ENCODE measurements at regions not wholly inside any gene's neighbourhood (a gene's known extent, or its start where the extent isn't known, plus 50 kb on each side); places are given as distances from the start of the nearest gene placed in this dataset.

GRCh38 chr19:28020619-28021258 is 1192.2 kb downstream of the UQCRFS1 start:
- DNase-seq (ENCODE audit: low spot score) (no peak), FAIRE-seq (peak; percentile 66)

GRCh38 chr19:28019901-28020300 is 1193.0 kb downstream of the UQCRFS1 start:
- FAIRE-seq (peak; percentile 86), DNase-seq (ENCODE audit: low spot score) (no peak)

GRCh38 chr19:28019371-28019770 is 1193.6 kb downstream of the UQCRFS1 start:
- DNase-seq (ENCODE audit: low spot score) (no peak), FAIRE-seq (peak; percentile 69)

GRCh38 chr19:28018499-28018898 is 1194.5 kb downstream of the UQCRFS1 start:
- FAIRE-seq (no peak), DNase-seq (ENCODE audit: low spot score) (no peak)

GRCh38 chr19:28014615-28015405 is 1198.1 kb downstream of the UQCRFS1 start:
- DNase-seq (ENCODE audit: low spot score) (no peak), FAIRE-seq (peak; percentile 77)

- DNase-seq (ENCODE audit: low spot score), result no peak
- FAIRE-seq, result peak; percentile 63
These were observed 1200.6 kb downstream of the UQCRFS1 start for GRCh38 chr19:28012361-28012760.

GRCh38 chr19:28010656-28011055 is 1202.3 kb downstream of the UQCRFS1 start:
- FAIRE-seq (no peak), DNase-seq (ENCODE audit: low spot score) (no peak)

GRCh38 chr19:28009696-28010095 is 1203.3 kb downstream of the UQCRFS1 start:
- FAIRE-seq (peak; percentile 89), DNase-seq (ENCODE audit: low spot score) (peak; percentile 67)

GRCh38 chr19:28008695-28009094 is 1204.3 kb downstream of the UQCRFS1 start:
- DNase-seq (ENCODE audit: low spot score) (no peak), FAIRE-seq (peak; percentile 61)

GRCh38 chr19:28003543-28003942 is 1209.4 kb downstream of the UQCRFS1 start:
- FAIRE-seq, result peak; percentile 87
- no peak for DNase-seq (ENCODE audit: low spot score)

GRCh38 chr19:27997069-27997468 is 1215.9 kb downstream of the UQCRFS1 start:
- no peak for DNase-seq (ENCODE audit: low spot score)
- no peak for FAIRE-seq

- FAIRE-seq (no peak), DNase-seq (ENCODE audit: low spot score) (no peak)
These were observed 1219.1 kb downstream of the UQCRFS1 start for GRCh38 chr19:27993619-27994570.

- DNase-seq (ENCODE audit: low spot score) (no peak), FAIRE-seq (no peak)
These were observed 1226.7 kb downstream of the UQCRFS1 start for GRCh38 chr19:27986299-27986698.

- no peak for DNase-seq (ENCODE audit: low spot score)
- no peak for FAIRE-seq
These were observed 1237.4 kb downstream of the UQCRFS1 start for GRCh38 chr19:27975419-27976005.

- FAIRE-seq, result peak; percentile 53
- DNase-seq (ENCODE audit: low spot score), result peak; percentile 74
These were observed 1238.9 kb downstream of the UQCRFS1 start for GRCh38 chr19:27974082-27974513.

- DNase-seq (ENCODE audit: low spot score) (peak; percentile 88), FAIRE-seq (peak; percentile 99)
These were observed 1240.5 kb downstream of the UQCRFS1 start for GRCh38 chr19:27972291-27973040.

GRCh38 chr19:27971869-27972268 is 1241.1 kb downstream of the UQCRFS1 start:
- no peak for FAIRE-seq
- no peak for DNase-seq (ENCODE audit: low spot score)

GRCh38 chr19:27971071-27971470 is 1241.9 kb downstream of the UQCRFS1 start:
- peak; percentile 93 for DNase-seq (ENCODE audit: low spot score)
- peak; percentile 100 for FAIRE-seq

GRCh38 chr19:27966390-27966816 is 1246.5 kb downstream of the UQCRFS1 start:
- no peak for DNase-seq (ENCODE audit: low spot score)
- peak; percentile 96 for FAIRE-seq

GRCh38 chr19:27964185-27964584 is 1248.8 kb downstream of the UQCRFS1 start:
- DNase-seq (ENCODE audit: low spot score) (no peak), FAIRE-seq (no peak)

All from urothelium cell line (cell line).